ENCODE measurements at regions not wholly inside any gene's neighbourhood (a gene's known extent, or its start where the extent isn't known, plus 50 kb on each side); places are given as distances from the start of the nearest gene placed in this dataset.
"Not testable (repeated sequence)": the region's sequence is repeated elsewhere in the genome, so short reads cannot be mapped to it uniquely, and the experiment has no call there.

GRCh38 chr12:67716817-67717216 lies 68.3 kb downstream of the DYRK2 start:
- ChIA-PET CTCF (no interaction called here), POLR2A (ENCODE audit: low non-redundant PET) (no interaction called here)
- no peak overlapping the region for H3K27ac ChIP-seq
- DNase-seq (ENCODE audit: low spot score): no peak
- TF ChIP-seq CTCF (conservative IDR thresholded peaks at IDR 0.05; ENCODE audit: low read depth): no peak

- CTCF ChIA-PET; H3K27ac ChIP-seq; DNase-seq (ENCODE audit: low spot score); POLR2A ChIA-PET (ENCODE audit: low non-redundant PET): not testable (repeated sequence)
Observed at GRCh38 chr12:67719303-67719702, 70.8 kb downstream of the DYRK2 start.

GRCh38 chr12:67720351-67720856 lies 71.9 kb downstream of the DYRK2 start:
- no peak for DNase-seq (ENCODE audit: low spot score)
- ChIA-PET CTCF (no interaction called here), POLR2A (ENCODE audit: low non-redundant PET) (no interaction called here)
- H3K27ac ChIP-seq: no peak overlapping the region
- TF ChIP-seq CTCF (conservative IDR thresholded peaks at IDR 0.05; ENCODE audit: low read depth): no peak

- no peak overlapping the region for H3K27ac ChIP-seq
- CTCF ChIA-PET: no interaction called here
- DNase-seq (ENCODE audit: low spot score): no peak
- TF ChIP-seq CTCF (conservative IDR thresholded peaks at IDR 0.05; ENCODE audit: low read depth): no peak
- POLR2A ChIA-PET (ENCODE audit: low non-redundant PET): no interaction called here
Observed at GRCh38 chr12:67721248-67721647, 72.7 kb downstream of the DYRK2 start.

GRCh38 chr12:67722296-67722695 lies 73.8 kb downstream of the DYRK2 start:
- no peak overlapping the region for H3K27ac ChIP-seq
- CTCF ChIA-PET: no interaction called here
- POLR2A ChIA-PET (ENCODE audit: low non-redundant PET): no interaction called here
- no peak for TF ChIP-seq CTCF (conservative IDR thresholded peaks at IDR 0.05; ENCODE audit: low read depth)
- no peak for DNase-seq (ENCODE audit: low spot score)

- no peak for TF ChIP-seq CTCF (conservative IDR thresholded peaks at IDR 0.05; ENCODE audit: low read depth)
- ChIA-PET POLR2A (ENCODE audit: low non-redundant PET) (no interaction called here), CTCF (no interaction called here)
- no peak overlapping the region for H3K27ac ChIP-seq
- no peak for DNase-seq (ENCODE audit: low spot score)
Observed at GRCh38 chr12:67726868-67727267, 78.3 kb downstream of the DYRK2 start.

GRCh38 chr12:67727702-67728666 lies 79.4 kb downstream of the DYRK2 start:
- no peak for DNase-seq (ENCODE audit: low spot score)
- no peak for TF ChIP-seq CTCF (conservative IDR thresholded peaks at IDR 0.05; ENCODE audit: low read depth)
- no peak overlapping the region for H3K27ac ChIP-seq
- ChIA-PET POLR2A (ENCODE audit: low non-redundant PET) (no interaction called here), CTCF (interaction anchor here (0.8 kb wide), 1 partner anchor 45 kb away, joined by 3 read pairs; no protein-coding TSS in a partner anchor)
